DMS53 treated with DMSO at 0.1 percent for 48 hours (cell line): ENCODE measurements at regions not wholly inside any gene's neighbourhood (a gene's known extent, or its start where the extent isn't known, plus 50 kb on each side); places are given as distances from the start of the nearest gene placed in this dataset.

ENCODE experiments used
- DNase-seq: peaks from one replicate; lab custom pipeline; 2025; ENCODE audit not compliant: unreplicated experiment; lab: John Stamatoyannopoulos, UW

DNA sequence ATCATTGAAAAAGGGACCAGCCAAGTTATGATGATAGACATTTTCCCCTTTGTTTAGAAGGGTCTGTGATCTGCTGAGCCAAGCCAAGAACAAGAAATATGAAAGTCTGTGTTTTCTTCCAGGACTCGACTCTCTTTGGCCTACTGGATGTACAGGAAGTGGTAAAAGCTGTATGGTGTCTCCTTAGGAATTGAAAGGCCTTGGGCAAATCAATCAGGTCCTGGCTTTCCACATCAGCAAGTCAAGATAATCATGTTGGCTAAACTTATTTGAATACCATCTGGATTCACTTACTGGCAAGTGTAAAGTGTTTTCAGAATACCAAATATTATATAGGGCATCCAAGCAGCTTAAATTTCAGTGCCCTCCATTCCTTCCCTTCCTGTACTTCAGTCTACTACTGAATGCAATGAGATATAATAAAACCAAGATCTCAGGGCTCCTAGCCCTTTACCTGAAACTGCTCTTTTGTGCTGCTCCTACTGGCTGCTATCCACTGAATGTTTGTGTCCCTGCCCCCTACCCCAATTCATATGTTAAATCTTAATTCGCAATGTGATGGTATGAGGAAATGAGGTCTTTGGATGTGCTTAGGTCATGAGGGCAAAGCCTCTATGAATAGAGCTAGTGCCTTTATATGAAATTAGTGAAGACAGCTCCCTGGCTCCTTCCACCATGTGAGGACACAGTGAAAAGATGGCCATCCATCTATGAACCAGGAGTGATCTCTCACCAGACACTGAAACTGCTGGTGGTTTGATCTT is 578.0 kb downstream of the SPRY1 start:
- no peak for DNase-seq

DNA sequence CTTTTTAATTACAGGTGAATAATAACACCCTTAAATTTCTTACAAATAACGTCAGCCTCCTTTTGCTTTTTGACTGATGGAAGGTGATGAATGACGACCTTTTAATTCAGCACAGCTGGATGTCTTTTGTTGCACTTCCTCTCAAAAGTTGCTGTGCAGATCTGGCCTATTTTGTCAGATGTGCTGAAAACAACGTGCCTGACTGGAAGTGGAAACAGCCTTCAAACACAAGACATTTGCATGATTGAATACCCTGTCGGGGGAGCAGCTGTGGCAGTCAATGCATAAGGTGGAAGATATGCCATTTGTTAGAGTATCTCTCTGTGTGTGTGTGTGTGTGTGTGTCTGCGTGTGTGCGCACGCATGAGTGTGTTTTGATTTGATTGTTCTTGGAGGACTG is 579.7 kb downstream of the SPRY1 start:
- DNase-seq, result no peak

DNA sequence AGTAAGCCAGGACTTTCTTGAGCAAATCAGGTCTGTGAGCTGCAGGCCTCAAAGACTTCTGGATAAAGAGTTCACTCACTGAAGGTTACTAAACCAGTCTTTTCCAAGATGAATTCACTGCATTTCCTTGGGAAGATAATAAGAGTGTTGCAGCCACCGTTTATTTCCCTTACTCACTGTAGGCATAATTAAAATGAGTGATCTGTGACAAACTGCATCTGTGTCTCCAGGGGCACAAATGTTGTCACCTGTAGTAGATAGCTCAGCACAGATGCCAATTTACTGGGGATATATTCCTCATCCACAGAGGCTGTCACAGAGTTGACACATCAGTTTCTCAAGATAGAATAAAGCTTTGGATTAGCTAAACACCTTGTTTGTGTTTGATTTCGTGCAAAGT is 580.2 kb downstream of the SPRY1 start:
- no peak for DNase-seq

DNA sequence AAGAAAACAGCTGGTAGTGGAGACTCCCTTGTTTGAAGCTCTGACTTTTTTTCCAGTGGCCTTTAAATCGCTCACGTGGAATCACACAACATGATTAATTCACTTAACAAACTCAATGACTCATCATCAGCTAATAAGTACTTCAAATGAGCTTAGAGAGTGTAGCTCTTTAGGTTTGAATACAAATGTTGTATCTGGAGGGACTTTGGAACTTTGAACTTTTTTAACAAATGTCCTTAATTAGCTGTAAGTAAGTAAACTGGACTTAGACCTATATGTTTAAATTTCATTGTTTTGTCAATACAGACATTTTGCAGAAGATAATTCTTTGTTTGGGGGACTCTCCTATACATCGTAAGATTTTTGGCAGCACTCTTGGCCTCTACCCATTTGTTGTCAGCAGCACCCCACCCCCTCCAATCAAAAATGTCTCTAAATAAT is 581.1 kb downstream of the SPRY1 start:
- no peak for DNase-seq

DNA sequence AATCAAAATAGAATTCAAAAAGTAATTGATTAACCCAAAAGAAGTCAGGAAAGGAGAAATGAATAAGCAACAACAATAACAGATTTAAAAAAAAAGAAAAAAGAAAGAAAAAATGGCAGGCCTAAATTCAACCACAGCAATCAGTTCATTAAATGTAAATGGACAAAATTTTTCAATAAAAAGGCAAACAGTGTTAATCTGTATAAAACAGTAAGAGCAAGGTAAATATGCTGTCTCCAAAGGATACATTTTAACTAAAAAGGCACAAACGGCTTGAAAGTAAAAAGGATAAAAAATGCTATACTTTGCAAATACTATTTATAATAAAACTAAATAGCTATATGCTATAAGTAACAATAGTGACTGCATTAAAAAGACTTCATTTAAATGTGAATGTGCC is 582.0 kb downstream of the SPRY1 start:
- DNase-seq, result no peak

DNA sequence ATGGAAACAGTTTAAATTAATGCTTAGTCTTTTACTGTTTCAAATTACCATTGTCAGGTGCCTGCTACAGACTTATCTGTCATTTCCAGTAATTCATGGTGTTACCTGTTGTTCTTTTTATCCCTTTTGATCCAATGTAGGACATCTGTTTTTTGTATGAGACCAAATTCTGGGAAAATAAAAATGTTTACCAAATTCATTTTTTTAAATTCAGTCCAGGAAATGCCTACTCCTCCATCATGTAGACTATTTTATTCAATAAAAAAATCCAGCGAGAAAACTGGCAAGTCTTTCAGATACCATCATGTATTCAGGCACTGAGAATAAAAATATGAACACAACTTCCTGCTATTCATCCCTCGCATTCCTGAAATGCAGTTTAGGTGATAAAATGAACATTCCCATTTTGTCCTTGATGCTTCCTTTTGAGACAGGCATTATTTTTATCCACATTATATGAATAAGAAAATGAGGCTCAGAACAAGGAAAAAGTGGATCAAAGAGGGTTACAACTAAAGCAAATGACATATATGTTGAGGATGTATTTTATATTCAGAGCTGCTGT is 584.2 kb downstream of the SPRY1 start:
- no peak for DNase-seq

DNA sequence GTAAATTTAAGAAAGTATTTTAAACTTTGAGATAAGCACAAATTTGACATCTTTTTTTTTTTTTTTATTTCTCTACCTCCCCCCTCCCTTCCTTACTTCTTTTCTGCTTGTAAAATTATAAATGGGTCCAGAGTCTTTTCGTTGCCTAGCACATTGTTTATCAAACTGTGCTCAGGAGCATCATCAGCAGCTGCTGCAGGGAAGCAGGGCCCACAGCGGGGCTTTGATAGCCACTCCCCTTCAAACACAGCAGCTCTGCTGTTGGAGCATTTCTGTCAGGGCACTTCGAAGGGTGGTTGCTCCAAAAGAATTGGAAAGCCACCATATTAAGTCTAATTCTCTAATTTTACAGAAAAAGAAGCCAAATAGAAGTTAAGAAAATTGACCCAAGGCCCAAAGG is 588.3 kb downstream of the SPRY1 start:
- no peak for DNase-seq

DNA sequence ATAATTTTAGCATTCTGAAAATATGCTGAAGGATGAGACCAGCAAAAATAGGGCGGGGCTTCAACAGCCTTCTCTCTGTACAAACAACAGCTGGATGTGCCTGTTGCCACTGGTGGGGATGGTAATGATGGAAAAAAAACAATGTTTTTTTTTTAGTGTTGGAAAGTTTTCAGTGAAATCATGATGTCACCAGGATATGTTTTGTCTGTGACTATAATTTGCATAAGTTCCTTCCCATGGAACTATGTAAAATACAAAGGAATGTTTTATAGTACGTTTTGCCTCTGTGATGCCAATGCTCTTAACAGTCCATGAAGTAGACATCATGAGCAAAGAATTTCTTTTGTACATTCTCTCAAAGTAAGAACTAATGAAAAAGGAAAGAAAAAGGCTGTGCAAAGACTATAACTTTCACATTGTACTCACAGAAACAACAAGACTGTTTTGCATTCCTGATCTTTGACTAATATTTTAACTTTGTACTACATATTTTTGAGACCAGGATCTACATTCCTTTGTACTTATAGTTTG is 589.7 kb downstream of the SPRY1 start:
- DNase-seq, result no peak

DNA sequence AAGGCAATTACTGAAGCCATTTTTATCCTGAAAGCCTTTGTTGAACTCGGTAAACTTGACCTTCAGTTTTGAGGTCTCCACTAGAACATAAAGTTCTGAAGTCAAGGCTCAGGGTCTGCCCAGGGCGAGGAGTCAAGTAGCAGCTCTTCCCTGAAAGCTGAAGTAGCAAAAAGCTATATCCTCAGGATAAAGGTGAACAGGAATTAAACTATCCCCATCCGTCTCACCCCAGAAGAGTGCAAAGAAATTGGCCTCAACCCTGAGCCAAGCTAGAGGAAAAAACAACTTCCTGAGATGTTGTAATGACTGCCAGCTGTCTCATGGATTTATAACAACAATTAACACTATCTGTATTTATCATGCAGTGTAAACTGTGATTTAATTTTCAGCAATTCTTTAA is 590.8 kb downstream of the SPRY1 start:
- DNase-seq, result no peak

DNA sequence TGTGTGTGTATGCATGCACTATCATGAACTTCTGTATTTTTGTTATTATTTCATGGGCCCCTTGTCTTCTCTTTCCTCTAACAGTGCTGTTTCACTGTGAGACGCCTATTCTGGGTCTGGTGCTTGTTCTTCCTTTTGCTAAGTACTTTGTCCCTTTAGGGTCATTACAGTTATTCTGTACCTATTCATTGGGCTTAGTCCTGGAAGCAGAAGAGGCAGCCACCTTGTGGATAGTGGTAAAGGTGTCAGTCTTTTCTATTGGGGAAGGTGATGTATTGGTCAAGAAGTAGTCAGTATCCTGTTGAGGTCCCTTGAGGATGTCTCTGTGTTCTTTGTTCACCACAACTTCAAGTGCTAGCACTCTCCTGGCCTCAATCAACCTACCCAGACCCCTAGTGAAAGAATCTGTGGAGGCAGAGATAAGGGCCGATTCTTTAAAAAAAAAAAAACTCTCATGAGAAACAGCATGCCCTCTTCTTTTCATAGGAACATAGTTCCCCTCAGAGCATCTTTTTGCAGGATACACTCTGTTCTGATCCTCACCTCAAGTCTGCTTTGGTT is 593.8 kb downstream of the SPRY1 start:
- no peak for DNase-seq

DNA sequence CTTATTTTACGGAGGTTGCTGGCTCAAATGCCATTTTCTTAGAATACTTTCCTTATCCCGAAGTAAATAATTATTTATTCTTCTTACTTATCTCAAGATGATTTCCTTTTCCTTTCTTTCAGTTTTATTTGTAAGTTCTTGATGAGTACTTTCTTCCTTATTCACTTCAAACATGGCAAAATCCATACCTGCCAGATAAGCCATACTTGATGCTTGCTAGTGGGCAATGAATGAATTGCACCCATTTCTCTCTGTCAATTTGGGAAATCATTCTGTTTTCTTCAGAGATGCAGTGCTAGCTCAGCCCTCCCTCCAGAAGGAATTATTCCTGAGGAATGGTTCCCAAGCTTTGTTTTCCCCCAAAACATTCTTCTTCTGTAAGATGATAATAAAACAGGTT is 598.3 kb downstream of the SPRY1 start:
- DNase-seq, result no peak

DNA sequence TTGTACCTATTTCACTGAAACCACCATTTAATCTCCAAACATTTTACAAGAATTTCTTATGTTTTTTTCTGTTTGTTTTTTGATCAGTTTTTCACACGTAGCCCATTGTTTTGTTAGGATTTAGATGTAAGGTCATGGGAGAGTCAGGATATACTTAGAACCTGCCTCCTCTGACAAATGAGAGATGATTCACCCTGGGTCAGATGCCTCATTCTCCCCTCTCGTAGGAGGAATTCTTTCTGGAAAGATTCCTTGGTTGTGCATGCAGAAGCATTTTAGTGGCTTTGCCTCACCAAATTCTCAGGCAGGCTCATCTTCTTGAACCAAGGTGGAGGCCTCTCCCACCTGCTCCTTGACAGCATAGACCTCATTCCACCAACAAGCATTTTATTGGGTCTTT is 599.3 kb downstream of the SPRY1 start:
- no peak for DNase-seq

DNA sequence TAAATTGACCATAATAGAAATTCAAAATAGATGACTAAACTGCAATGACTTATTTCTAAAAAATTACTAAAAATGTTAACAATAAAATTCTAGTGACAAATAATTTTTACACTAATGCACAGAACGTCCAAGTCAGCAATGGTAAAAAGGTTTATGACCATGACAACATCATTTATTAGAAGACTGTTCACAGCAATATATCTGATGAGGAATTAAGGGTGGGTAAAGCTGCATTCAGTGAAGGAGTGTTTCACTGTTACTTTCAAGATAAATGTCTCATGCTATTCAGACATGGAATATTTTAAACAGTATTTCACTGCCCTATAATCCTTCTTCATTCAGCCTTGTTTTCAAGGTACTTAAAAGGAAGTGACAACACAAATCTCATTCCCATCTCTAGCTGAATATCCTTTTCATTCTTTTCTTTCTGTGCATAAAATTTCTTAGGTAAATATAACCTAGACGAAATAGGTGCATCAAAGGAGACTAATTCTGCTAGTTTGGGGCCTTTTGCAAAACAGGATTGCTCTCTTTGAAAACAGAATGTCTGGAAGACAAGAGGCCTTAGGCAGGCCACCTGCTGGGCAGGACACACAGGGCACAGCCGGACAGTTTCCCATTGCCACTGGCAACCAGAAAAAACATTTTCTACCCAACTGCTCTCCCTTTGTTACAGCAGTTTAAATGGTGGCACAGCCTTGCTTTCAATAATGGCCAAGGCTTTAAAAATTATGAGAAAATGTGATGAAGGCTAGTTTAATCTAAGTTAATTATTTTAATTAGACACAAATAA is 600.3 kb downstream of the SPRY1 start:
- peak; percentile 12 for DNase-seq

DNA sequence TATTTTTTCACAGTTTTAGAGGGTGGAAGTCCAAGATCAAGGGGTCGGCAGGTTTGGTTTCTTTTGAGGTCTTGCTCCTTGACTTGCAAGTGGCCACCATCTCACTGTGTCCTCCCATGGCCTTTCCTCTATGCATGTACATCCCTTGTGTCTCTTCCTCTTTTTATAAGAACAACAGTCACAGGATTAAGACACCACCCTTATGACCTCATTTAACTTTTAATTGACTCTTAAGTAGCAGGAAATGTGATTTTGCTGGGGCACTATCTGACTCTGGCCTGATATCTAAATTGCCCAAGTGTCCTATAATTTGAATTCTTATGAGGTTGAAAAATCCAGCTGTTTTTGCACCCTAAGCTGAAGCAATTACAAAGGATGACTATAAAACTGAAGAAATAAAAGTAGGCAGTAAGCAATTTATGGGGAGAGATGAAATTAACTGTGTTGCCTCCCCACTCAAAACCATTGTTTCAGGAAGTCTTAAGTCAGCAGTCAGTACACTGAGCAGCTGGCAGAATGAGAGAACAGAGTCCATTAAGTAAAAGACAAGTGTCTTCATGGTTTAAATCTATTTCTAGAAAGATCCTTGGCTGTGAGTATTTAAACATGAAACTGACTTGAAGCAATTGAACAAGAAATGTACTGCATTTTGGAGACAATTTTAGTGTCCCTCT is 601.3 kb downstream of the SPRY1 start:
- DNase-seq, result no peak

DNA sequence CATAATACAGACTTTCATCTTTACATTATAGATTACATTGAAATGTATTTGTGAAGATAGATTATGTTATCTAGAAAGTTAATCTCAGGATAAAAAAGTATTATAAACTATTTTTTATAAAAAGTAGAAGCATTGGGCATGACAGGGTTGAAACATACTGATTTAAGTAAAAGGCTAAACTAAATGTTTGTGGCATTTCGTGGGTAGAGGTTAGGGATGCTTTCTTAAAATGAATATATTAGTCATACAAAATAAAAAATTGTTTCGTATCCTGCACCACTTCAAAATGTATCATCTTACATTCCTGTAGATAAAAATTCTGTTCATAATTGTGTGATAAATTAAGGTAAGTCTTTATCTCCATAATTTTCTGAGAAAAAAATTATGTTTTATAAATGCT is 603.6 kb downstream of the SPRY1 start:
- DNase-seq, result no peak

DNA sequence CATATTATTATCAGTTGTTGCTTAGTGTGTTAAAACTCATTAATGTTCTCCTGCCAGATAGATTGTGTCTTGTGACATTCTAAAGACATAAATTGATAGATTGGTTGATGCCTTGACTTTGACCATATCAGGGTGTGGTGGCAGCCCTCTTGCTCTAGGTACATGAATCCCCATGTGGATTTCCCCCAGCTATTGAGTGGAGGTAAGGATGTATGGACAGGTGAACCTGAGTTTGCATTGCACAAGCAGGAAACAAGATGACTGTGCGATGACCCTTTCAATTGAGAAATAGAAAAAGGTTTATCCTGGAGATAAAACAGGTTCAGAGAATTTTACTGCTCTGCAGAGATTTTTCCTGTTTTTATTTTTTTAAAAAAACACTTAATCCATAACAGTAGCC is 619.2 kb downstream of the SPRY1 start:
- DNase-seq, result no peak

DNA sequence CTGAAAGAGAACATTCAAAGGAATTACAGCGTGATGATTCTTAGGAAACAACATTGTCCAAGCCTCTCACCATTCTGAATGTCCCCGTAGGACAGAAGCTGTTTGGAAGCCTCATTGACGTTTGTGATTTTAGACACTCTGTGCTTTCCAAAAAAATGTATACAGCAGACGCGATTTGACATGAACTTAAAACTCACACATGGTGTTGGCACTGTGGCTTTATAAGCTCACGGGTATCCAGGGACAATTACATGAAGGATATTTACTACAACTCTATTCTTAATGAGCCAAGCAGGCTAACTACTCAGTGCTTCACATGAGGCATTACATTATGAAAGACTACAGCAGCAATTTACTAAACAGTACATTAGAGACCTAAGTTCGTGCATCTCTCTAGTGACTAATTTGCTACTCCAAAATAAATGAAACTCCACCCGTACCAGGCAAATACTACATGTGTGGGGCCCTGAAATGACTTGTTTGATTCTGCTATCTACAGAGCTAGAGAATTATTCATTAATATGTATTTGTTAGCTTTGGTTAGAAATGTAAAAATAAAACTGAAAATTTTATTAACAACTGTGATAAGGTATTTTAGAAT is 620.7 kb downstream of the SPRY1 start:
- DNase-seq, result no peak

DNA sequence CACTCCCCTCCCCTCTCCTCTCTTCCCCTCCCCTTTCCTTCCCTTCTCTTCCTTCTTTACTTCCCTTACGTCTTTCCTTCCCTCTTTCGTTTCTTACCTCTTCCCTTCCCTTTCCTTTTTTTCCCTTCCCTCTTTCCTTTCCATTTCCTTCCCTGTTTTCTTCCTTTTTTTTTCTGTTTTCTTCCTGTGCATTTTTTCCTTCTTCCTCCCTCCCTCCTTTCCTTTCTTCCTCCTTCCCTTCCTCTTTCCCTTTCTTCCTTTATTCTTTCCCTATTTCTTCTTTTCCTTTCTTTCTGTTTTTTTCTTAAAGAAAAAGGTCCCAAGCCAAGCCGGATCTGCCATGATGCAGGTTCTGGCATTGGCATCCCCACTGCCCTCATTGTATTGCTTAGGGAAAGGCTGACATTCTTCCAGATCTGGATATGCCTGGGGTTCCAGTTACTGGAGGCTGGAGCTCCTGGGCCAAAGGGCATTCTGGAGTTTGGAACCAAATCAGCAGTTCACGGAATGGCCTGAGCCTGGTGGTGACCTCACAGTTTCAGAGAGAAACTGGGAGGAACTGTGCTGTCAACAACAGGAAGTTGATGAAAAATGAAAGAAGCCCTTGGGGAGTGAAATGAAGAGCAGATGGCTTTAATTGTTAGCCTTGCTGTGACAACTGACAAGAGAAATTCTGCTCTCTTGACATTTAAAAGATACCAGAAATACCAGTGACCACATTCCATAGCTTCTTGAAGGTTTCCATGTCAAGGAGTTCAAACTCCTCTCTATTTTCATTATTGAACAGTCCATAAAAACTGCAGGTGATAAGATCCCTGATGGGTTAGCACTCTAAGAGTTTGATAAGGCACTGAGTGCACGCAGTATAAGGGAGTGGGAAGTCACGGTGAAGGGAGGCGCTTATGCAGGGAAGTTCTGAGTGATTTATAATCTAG is 622.1 kb downstream of the SPRY1 start:
- peak; percentile 8 for DNase-seq

DNA sequence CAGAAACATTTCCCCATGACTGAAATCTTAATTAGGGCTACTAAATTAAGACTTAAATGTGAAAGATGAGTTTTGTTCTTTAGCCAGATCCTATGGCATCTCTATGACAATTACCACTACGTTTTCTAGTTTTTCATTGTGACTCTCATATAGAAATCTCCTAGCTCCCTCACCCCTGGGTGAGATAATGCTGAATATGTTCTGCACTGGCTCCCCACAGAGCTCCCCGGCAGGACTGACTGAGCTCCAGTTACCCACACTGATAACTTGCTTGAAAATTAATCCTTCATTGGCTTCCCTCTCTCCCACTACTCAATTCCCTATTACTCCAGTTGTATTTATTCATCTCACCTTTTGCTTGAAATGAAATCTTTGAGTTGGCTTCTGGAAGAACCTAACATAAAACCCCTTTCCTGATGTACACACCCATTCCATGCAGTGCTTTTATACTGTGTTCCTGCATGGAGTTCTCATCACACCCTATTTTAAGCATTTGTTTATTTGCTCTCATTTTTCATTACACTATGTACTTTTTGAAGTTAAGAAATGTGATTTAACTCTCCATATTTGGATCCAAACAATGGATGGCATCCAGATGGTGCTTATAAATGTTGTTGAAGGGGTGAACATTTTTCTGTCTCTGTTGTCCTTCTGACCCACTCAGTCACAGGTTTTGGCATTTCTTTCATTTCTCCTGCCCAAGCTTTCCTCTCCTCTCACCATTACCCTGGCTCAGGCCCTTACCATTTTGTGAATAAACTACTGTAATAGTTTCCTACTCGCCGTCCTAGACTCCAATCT is 623.4 kb downstream of the SPRY1 start:
- no peak for DNase-seq
